ENCODE measurements at regions not wholly inside any gene's neighbourhood (a gene's known extent, or its start where the extent isn't known, plus 50 kb on each side); places are given as distances from the start of the nearest gene placed in this dataset.

- H3K36me3 ChIP-seq (ENCODE audit: insufficient read depth, low read length) = no peaks in the 10 kb centered on the region
- no peak overlapping the region for H3K4me2 ChIP-seq (ENCODE audit: low read length)
- H3K9me3 ChIP-seq (ENCODE audit: insufficient read depth, low read depth, low read length) = no peaks in the 10 kb centered on the region
- FAIRE-seq (no peak), DNase-seq (ENCODE audit: low read depth) (no peak)
- H3K9ac ChIP-seq (ENCODE audit: low read length) = no peak overlapping the region
- H3K36me3 Mint-ChIP-seq (ENCODE audit: low read depth, unreplicated experiment) = no peaks in the 10 kb centered on the region
- H3K4me1 Mint-ChIP-seq (ENCODE audit: low read depth, unreplicated experiment) = no peaks in the 10 kb centered on the region
- H3K27me3 Mint-ChIP-seq (ENCODE audit: low read depth, unreplicated experiment) = no peaks in the 10 kb centered on the region
- no peaks in the 10 kb centered on the region for H3K27me3 ChIP-seq (ENCODE audit: insufficient read depth, low read length)
- H3K4me3 Mint-ChIP-seq (ENCODE audit: unreplicated experiment) = no peak overlapping the region
- no peak overlapping the region for H3K4me3 ChIP-seq (ENCODE audit: insufficient read depth, low read depth, low read length)
- no peaks in the 10 kb centered on the region for H4K20me1 ChIP-seq (ENCODE audit: insufficient read depth, low read length)
- H3K4me1 ChIP-seq (ENCODE audit: insufficient read depth, low read length) = no peaks in the 10 kb centered on the region
- H3K79me2 ChIP-seq (ENCODE audit: insufficient read depth, low read length) = no peaks in the 10 kb centered on the region
- no peak overlapping the region for H3K27ac Mint-ChIP-seq (ENCODE audit: unreplicated experiment)
- H2AFZ ChIP-seq (ENCODE audit: low read depth, low read length) = no peak overlapping the region
- no peak overlapping the region for H3K27ac ChIP-seq (ENCODE audit: low read depth, low read length)
- H3K9me3 Mint-ChIP-seq (ENCODE audit: unreplicated experiment) = no peaks in the 10 kb centered on the region
- TF ChIP-seq EZH2 (IDR thresholded peaks at IDR 0.05; ENCODE audit: insufficient read depth, low read length) = no peak
Measured at GRCh38 chr17:11130367-11130766, 110.6 kb upstream of the SHISA6 start.

- Histone ChIP-seq H3K79me2 (ENCODE audit: insufficient read depth, low read length) (no peaks in the 10 kb centered on the region), H3K9me3 (ENCODE audit: insufficient read depth, low read depth, low read length) (peaks cover 8% of the 10 kb centered on the region), H3K4me1 (ENCODE audit: insufficient read depth, low read length) (no peaks in the 10 kb centered on the region), H4K20me1 (ENCODE audit: insufficient read depth, low read length) (no peaks in the 10 kb centered on the region), H3K9ac (ENCODE audit: low read length) (no peak overlapping the region), H3K36me3 (ENCODE audit: insufficient read depth, low read length) (no peaks in the 10 kb centered on the region), H3K4me3 (ENCODE audit: insufficient read depth, low read depth, low read length) (no peak overlapping the region), H3K27ac (ENCODE audit: low read depth, low read length) (no peak overlapping the region), H3K4me2 (ENCODE audit: low read length) (no peak overlapping the region), H2AFZ (ENCODE audit: low read depth, low read length) (no peak overlapping the region), H3K27me3 (ENCODE audit: insufficient read depth, low read length) (no peaks in the 10 kb centered on the region)
- Mint-ChIP-seq H3K9me3 (ENCODE audit: unreplicated experiment) (peaks cover 12% of the 10 kb centered on the region), H3K36me3 (ENCODE audit: low read depth, unreplicated experiment) (no peaks in the 10 kb centered on the region), H3K4me1 (ENCODE audit: low read depth, unreplicated experiment) (no peaks in the 10 kb centered on the region), H3K27ac (ENCODE audit: unreplicated experiment) (no peak overlapping the region), H3K27me3 (ENCODE audit: low read depth, unreplicated experiment) (no peaks in the 10 kb centered on the region), H3K4me3 (ENCODE audit: unreplicated experiment) (no peak overlapping the region)
- no peak for DNase-seq (ENCODE audit: low read depth)
- TF ChIP-seq CTCF (IDR thresholded peaks at IDR 0.05; ENCODE audit: insufficient read depth, low read depth, low read length) (no peak), EZH2 (IDR thresholded peaks at IDR 0.05; ENCODE audit: insufficient read depth, low read length) (no peak)
- FAIRE-seq = no peak
Measured at GRCh38 chr17:11122908-11123307, 118.1 kb upstream of the SHISA6 start.

GRCh38 chr17:11121341-11121985 lies 119.5 kb upstream of the SHISA6 start:
- TF ChIP-seq CTCF (IDR thresholded peaks at IDR 0.05; ENCODE audit: insufficient read depth, low read depth, low read length) (no peak), EZH2 (IDR thresholded peaks at IDR 0.05; ENCODE audit: insufficient read depth, low read length) (no peak)
- Mint-ChIP-seq H3K27ac (ENCODE audit: unreplicated experiment) (no peak overlapping the region), H3K4me3 (ENCODE audit: unreplicated experiment) (no peak overlapping the region), H3K36me3 (ENCODE audit: low read depth, unreplicated experiment) (no peaks in the 10 kb centered on the region), H3K27me3 (ENCODE audit: low read depth, unreplicated experiment) (no peaks in the 10 kb centered on the region), H3K4me1 (ENCODE audit: low read depth, unreplicated experiment) (no peaks in the 10 kb centered on the region), H3K9me3 (ENCODE audit: unreplicated experiment) (peaks cover 12% of the 10 kb centered on the region)
- no peak overlapping the region for H3K9ac ChIP-seq (ENCODE audit: low read length)
- no peak overlapping the region for H3K27ac ChIP-seq (ENCODE audit: low read depth, low read length)
- no peaks in the 10 kb centered on the region for H3K4me1 ChIP-seq (ENCODE audit: insufficient read depth, low read length)
- H3K36me3 ChIP-seq (ENCODE audit: insufficient read depth, low read length) = no peaks in the 10 kb centered on the region
- no peak overlapping the region for H3K4me3 ChIP-seq (ENCODE audit: insufficient read depth, low read depth, low read length)
- H3K4me2 ChIP-seq (ENCODE audit: low read length) = no peak overlapping the region
- FAIRE-seq = no peak
- DNase-seq (ENCODE audit: low read depth) = no peak
- H2AFZ ChIP-seq (ENCODE audit: low read depth, low read length) = no peak overlapping the region
- H3K9me3 ChIP-seq (ENCODE audit: insufficient read depth, low read depth, low read length) = peaks cover 8% of the 10 kb centered on the region
- H4K20me1 ChIP-seq (ENCODE audit: insufficient read depth, low read length) = no peaks in the 10 kb centered on the region
- H3K79me2 ChIP-seq (ENCODE audit: insufficient read depth, low read length) = no peaks in the 10 kb centered on the region
- H3K27me3 ChIP-seq (ENCODE audit: insufficient read depth, low read length) = no peaks in the 10 kb centered on the region
